ENCODE measurements at regions not wholly inside any gene's neighbourhood (a gene's known extent, or its start where the extent isn't known, plus 50 kb on each side); places are given as distances from the start of the nearest gene placed in this dataset.
"Not testable (repeated sequence)": the region's sequence is repeated elsewhere in the genome, so short reads cannot be mapped to it uniquely, and the experiment has no call there.

DNA sequence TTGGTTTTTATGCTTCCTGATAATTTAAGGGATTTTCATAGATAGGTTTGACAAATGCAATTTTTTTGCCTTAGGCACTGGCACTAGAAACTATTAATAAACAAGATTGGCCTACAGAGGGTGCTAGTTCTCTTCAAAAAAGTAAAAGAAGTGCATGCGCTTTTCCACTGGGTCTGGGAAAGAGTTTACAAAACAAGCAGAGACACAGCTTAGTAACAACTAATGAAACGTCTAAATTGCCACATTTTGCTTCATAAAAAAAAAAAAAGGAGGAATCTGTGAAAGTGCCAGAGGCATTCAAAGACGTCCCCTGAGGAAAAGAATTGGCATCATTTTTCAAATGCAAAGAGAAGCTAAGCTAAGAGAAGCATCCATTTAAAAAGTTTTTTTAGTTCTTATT lies 58.3 kb upstream of the EEA1 start:
- DNase-seq: no peak

DNA sequence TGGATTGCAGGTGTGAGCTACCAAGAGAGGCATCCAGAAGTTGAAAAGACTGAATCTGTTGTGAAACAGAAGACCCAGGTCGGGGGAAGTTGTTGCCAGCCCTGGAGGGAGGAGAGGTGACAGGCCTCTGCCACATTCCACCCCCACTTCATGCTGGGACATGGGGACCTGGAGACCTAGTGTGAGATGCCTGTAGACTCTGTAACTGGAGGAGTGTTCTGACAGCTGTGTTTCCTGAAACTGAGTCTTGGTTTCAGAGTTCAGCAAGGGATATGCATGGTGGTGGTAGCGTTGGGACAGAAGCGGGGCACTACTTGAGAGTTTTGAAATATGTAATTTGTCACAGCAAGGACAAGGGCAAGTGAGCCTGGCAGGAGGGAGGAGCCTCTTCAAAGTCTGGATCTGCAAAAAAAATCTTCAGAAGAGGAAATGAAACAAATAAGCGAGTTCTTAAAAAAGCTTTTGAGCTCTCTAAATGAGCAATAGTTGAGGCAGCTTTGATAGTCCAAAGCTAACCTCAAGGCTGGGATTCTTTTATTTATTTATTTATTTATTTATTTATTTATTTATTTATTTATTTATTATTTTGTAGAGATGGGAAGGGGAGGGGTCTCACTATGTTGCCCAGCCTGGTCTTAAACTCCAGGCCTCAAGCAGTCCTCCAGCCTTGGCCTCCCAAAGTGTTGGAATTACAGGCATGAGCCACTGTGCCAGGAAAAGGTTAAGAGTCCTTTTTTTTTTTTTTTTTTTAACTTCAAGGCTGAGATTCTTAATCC lies 58.9 kb upstream of the EEA1 start:
- peak; percentile 51 for DNase-seq

DNA sequence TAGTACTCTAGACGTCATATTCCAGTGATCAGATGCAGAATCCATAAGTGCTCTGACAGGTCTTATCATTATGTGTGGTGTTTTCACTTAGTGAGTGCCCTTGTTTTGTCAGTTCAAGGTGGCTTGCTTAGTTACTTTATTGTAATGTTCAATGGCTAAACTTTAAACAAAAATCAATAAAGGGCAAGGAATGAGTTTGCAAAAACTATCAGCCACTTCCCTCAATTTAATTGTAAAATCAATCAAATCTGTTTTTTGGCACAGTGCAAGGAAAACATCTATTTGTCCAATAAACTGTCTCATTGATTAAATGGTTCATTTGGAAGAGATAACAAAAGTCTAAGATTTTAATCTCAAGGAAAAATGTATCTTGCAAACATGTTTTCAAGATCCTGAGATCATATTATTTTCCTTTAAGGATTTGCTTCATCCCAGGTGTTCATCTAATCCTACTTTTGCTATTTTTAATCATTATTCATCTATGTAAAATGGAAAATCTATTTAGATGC lies 59.6 kb upstream of the EEA1 start:
- no peak for DNase-seq

DNA sequence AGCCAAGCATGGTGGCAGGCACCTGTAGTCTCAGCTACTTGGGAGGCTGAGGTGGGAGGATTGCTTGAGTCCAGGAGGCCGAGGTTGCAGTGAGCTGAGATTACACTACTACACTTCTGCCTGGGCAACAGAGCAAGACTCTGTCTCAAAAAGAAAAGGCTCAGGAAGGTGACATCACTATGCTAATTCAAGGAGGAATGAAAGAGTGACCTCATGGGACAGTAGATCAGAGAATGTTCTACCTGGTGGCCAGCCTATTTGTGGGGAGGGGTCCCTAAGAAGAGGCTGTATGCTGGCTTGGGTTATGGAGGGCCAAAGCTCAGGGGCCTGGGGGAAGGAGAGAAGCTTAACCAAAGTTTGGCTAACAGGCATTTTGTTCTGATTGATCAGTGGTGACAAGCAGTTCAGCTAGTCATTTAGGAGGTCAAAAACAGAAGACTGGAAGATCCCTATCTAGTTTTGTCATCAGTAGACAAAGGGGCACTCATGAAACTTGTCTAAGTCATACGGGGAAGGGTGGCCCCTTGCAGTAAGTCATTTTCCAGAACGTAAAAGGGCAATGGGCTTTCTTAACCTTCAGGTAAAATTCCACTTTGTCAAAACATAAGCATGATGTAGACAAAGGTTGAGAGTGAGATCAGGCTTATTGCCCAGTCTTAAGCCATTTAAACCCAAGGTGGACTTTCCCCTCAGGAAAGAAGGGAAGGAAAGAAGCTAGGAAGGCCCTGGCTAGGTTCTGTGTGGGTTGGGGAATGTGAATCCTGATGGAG lies 60.8 kb upstream of the EEA1 start:
- no peak for DNase-seq

DNA sequence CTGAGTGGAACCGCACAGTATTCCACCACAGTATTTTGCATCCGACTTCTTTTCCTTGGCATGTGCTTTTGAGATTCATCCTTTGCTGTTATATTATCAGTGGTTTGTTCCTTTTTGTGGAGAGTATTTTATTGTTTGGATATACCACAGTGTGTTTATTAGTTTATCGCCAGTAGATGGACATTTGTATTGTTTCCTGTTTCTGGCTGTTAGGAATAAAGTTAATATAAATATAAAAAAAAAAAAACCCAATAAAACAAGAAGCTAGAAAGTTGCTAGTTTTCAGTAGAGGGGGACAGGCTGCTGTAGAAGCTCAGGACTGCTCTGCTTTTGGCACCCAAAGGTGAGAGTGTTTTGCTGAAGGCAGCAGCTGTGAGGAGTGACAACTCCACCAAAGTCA lies 62.0 kb upstream of the EEA1 start:
- DNase-seq: no peak

DNA sequence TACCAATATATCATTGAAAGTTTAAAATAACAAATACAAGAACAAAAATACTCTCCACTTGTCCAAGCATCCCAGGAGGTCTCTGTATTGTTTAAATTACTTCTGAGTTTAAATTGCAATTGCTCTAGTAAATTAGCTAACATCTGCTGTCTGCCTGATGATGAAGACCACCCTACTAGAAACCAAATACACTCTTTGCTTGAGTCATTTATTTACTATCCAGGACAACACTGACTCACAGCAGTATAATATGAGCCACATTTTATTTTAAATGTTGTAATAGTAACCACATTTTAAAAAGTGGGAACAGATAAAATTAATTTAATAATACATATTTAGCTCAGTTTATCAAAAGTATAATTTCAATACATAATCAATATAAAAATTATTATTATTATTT lies 62.9 kb upstream of the EEA1 start:
- DNase-seq: no peak

DNA sequence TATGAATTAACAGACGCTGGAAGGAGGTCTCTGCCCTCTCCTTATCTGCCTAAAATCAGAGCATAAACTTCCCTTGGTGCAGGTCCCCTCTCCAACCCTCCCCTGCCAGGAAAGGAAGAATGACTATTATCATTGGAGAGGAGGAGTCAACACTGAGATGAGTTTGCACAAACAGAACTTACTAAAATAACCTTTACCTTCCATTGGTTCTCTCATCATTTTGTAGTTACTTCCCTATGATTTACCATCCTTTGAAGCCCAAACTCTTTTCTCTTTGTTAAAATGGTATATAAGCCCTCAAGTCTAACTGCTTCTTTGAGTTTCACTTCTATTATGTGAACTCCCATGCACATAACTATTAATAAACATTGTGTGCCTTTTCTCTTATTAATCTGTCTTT lies 64.2 kb upstream of the EEA1 start:
- no peak for DNase-seq

DNA sequence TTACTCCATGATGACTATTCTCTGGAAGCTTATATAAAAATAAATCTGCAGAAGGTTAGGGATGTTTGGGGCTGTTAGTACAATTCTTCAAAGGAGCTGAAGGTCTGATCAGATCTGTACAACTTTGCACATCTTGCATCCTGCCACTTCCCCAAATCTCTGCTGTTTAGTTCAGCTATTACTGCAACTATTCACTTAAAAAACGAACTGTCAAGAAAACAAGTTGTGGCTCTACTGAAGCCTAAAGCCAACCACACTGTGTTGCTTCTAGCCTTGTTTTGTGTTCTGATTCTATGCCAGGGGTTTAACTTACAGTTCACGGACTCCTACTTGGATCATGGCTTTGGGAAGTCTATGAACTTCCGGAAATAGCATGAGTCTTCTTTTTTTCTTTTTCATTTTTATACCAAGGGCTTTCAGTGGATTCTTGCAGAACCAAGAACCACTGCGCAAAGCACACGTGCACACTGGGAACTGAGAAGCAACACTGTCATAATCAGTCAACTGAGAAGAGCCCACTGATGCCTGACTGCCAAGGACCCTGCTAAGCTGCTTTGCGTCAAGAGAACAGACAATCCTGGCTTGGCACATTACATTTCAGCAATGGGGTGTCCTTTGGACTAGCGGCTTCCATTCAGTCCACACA lies 66.3 kb upstream of the EEA1 start:
- DNase-seq: peak; percentile 18

DNA sequence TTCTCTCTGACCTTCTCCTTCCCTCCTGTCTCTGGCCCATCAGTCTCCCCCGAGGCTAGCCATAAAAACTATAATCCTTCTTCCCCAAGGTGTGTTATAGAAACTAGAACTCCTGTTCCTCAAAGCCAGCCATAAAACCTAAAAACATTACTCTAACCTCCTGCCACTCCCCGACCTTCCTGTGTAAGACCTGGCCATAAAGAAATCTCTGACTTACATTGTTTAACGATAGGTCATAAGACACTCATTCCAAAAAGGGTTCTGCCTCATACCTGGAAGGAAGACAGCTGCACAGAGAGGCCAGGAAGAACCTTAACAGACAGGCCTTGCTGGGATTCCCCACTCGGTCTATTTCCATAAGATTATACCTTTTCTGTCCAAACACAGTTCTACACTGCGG lies 70.9 kb upstream of the EEA1 start:
- DNase-seq: no peak

DNA sequence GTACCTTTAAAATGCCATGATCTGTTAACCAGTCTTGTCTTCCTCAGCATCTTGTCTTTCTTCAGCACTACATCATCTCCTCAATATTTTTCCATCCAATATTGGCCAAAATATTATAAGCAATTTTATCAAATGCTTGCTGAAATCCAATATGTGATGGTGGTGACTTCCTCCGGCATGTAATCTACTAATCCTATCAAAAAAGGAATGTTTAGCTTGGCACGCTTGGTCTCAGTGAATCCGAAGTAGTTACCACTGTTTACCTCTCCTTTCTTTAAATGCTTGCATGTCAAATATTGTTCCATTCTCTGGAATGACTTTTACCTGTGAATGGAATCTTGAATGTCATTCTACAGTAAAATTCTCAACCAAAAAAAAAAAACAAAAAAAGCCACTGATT lies 72.3 kb upstream of the EEA1 start:
- no peak for DNase-seq

DNA sequence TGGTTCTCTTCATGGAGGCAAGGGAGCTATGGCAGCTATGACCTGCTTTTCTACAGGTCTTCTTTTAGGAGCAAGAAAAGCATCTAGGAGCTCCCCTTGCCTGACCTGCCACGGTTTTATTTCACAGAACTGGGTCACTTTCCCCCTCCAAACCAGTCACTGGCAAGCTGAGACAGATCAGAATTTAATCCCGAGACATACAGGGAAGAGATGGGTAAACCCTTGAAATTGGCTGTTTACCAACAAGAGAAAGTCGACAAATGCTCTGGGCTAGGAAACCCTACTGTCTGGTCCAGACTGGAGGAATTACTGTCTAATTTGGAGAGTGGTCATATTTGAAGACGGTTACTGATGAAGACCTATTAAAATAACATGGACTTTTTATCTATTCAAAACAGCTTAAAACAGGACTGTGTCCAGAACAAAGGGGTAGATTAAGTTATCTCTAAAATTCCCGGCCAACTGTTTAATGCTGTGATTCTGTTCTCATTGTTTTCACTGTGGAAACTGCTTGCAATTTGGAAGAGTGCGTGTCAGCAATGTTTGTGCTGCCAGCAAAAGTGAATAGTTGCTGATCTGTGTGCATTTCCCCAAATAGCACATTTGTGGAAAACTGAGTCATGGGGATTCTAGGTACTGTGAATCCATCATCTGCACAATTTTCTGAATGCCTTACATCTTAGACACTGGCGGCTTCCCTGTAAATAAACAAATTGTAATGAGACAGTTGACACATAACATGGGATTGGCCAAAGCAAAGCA lies 73.4 kb upstream of the EEA1 start:
- DNase-seq: no peak

DNA sequence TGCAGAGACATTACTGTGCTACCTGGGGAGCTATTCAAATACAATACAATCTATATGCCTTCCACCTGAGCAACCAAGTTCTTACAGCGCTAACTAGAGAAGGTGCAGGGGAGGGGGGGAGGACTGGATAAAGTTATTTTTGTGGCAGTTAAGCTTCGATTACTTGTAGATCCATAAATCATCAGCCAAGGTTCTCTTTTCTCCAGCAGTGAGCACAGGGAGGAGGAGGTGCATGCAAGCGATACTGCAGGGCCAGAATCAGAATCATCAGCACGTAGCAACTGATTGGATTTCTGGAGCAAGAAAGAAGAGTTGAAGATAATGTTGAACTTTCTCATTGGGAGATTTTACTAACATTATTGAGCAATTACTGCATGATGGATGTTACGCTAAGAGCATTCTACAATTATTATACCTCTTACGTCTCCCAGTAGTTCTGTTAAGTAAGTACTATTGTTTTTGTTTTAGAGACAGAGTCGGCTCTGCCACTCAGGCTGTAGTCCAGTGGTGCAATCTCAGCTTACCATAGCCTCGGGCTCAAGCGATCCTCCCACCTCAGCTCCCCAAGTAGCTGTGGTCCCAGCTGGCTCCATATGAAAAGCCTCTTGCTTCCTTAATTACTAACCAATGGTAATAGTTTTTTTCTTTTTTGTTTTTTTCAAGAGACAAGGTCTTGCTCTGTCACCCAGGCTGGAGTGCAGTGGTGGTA lies 74.6 kb upstream of the EEA1 start:
- DNase-seq: no peak

DNA sequence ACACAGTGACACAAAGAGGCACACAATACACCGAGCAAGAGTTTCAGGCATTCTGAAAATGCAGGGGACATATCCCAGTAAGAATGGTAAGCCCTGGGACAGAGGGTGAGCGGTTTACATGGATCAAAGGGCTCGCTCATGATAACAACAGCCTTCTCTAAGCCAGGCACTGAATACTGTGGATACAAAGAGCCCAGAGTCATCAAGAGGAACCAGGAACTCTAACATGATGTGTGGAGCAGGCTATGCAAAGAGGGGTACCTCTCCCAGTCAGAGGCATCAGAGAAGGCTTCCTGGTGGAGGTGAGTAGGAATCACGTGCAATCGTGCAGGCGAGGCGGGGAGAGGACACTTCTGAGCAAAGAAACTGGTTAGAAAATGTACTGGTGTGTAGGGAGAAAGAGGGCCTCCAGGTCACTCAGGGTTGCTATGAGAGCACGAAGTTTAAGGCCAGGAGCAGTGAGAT lies 76.9 kb upstream of the EEA1 start:
- no peak for DNase-seq

DNA sequence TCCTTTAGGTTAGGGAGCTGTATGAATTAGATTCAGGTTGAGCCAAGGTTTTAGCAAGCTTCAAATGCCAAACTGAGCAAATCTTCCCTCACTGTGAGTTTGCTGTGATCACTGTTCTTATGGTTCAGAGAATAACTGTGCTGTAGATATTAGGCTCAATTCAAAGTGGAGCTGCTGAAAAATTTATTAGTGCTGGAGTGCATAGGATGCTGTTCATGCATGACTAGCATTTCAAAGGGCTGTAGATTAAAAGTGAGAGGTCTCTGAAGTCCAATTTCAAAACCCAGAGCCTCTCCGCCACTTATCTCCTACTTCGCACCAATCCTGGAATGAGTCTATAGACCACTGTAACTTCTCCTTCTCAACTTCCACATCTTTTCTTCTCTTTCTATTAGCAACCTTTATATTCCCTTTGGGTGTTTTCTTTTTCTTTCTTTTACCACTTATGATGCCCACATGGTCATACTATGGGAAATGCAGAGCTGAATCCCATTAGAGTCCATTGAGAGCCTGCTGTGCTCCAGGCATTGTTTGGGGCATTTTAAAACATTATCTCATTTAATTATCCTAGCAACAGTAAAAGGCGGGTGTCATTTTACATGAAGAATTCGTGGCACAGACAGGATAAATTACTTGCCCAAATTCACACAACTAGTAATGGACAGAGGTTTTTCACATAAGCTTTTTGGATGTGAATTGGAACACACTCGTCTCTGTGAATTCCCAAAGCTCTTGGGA lies 77.5 kb upstream of the EEA1 start:
- DNase-seq: no peak

DNA sequence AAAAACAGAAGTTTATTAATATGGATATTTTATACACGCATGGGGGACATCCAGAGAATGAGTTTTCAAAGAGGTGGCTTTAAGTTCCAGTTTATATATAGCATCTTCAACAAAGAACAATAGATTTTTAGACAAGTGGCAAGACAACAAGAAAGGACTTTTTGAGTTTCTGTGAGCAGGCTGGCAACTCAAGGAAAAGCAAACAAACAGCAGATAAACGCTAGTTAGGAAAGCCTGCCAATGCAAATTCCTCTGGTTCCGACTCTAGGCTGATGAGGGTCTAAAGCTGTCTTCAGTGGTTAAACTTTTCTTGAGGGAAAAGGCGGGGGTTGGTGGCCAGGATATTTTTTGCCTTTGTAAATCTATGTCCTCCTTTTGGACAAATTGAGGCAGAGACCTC lies 78.4 kb upstream of the EEA1 start:
- no peak for DNase-seq

DNA sequence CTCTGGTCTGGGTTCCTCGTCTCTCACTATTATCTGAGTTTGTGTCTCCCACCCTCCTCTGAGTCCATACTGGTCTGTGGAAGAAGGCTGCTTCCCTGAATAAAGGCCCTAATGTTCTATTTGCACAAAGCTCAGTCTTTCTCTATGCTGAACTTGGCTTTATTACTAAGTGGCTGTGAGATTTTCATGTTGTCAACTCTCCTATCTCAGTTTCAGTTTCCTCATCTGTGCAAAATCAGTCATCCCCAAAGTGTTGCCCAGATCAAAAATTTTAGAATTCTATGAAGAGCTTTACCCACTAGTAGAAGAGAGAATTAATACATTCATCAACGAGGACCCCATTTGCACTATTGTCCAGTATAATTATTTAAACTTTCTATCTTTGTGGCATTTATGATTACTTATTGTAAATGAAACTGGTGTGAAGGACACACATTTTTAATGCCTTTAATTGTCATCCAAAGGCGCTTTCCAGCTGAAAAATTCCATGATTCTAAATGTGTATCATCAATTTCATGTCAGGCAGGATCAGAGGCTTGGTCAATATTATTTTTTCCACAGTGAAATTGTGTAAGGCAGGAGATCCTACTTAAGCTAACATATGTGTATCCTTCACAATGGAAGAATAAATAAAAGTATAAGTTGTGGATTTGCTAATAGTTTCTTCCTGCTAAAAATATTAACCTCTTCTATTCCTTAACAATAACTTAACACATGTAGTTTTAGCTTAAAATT lies 79.1 kb upstream of the EEA1 start:
- no peak for DNase-seq

DNA sequence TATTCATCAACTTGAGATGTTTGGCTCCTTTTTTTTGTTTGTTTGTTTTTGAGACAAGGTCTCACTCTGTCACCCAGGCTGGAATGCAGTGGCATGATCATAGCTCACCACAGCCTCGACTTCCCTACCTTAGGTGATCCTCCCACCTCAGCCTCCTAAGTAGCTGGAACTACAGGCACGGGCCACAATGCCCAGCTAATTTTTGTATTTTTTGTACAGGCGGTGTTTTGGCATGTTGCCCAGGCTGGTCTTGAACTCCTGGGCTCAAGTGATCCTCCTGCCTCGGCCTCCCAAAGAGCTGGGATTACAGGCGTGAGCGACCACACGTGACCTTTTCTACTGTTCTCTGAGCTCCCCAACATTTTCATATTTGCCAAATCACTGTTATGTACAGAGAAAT lies 79.8 kb upstream of the EEA1 start:
- DNase-seq: not testable (repeated sequence)

DNA sequence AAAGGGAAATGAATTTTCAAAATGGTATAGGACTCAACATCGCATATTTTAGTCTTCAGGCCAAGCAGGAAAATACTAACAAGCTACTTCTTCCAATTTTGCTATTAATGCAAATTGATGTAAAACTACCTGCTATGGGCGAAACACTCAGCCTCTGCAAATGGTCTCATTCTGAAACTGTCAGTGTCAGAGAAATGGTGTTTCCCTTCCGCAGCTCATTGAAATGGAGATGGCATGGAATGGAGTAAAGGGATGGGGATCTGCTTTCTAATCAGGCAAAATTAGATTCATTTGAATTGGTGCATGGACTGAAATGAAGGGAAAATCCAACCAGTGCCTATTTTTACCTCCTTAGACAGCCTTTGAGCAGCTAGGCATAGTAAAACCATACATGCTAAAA lies 80.4 kb upstream of the EEA1 start:
- no peak for DNase-seq

DNA sequence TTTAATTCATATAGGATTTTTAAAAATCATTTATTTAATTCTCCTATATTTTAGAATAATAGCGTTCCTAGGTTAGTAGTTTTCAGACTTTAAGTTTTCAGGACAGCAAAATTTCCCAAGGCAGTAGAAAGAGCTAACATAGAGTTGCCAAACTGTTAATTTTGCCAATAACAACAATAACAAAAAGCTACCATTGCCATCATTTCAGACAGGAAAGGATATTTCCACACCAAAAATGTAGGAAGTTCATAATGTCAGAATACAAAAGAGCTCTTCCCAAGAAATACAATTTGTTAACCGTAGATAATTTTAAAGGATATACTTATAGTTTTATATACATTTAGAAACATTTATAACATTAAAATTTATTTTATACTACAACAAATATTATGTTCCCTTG lies 81.4 kb upstream of the EEA1 start:
- DNase-seq: no peak

DNA sequence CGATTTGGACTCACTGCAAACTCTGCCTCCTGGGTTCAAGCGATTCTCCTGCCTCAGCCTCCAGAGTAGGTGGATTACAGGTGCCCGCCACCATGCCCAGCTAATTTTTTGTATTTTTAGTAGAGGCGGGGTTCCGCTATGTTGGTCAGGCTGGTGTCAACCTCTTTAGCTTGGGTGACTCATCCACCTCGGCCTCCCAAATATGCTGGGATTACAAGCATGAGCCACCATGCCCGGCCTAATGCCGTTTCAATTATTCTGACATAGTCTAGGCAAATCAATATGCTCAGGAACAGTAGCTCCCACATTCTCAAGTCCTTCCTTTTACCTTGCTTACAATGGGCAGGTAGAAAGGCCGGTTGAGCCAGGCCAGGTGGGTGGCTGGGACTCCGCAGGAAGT lies 82.0 kb upstream of the EEA1 start:
- no peak for DNase-seq
